ENCODE measurements at regions not wholly inside any gene's neighbourhood (a gene's known extent, or its start where the extent isn't known, plus 50 kb on each side); places are given as distances from the start of the nearest gene placed in this dataset.

DNA sequence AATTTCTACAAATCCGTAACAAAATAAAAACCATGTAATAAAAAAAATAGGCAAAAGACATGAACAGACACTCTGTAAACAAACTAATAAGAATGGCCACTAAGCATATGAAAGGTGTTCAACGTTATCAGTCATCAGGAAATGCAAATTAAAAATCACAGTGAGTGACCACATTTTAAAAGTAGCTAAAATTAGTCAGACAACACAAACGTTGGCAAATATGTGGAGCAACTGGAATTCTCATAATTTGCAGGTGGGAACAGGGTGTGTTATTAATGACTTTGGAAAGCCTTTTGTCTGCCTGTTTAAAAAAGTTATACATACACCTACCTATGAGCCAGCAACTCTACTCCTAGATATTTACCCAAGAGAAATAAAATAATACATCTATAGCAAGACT is 164.4 kb downstream of the RMI1 start:
- intact Hi-C loops (cut with DNase I): no loop called here
- Histone ChIP-seq H3K4me3 (ENCODE audit: low read length in 3 of 3) (no peak overlapping the region), H3K27me3 (ENCODE audit: control insufficient read depth, insufficient read depth, low read length) (peaks cover 9% of the 10 kb centered on the region), H3K9me3 (ENCODE audit: control insufficient read depth in 2 of 3, insufficient read depth in 1 of 3, low read length in 3 of 3) (no peaks in the 10 kb centered on the region), H3K9ac (ENCODE audit: low read length in 3 of 3) (no peak overlapping the region), H3K27ac (ENCODE audit: low read depth in 2 of 2, low read length in 2 of 2) (no peak overlapping the region), H3K4me1 (ENCODE audit: control insufficient read depth in 2 of 3, insufficient read depth in 2 of 3, low read depth in 1 of 3, low read length in 3 of 3) (peaks cover 0 to 5% (median 0%) of the 10 kb centered on the region in 3 donors), H3K36me3 (ENCODE audit: control insufficient read depth in 2 of 3, insufficient read depth in 3 of 3, low read length in 3 of 3) (no peaks in the 10 kb centered on the region)
- FAIRE-seq (no peak), DNase-seq (no peak)
- TF ChIP-seq, protein P1, sequence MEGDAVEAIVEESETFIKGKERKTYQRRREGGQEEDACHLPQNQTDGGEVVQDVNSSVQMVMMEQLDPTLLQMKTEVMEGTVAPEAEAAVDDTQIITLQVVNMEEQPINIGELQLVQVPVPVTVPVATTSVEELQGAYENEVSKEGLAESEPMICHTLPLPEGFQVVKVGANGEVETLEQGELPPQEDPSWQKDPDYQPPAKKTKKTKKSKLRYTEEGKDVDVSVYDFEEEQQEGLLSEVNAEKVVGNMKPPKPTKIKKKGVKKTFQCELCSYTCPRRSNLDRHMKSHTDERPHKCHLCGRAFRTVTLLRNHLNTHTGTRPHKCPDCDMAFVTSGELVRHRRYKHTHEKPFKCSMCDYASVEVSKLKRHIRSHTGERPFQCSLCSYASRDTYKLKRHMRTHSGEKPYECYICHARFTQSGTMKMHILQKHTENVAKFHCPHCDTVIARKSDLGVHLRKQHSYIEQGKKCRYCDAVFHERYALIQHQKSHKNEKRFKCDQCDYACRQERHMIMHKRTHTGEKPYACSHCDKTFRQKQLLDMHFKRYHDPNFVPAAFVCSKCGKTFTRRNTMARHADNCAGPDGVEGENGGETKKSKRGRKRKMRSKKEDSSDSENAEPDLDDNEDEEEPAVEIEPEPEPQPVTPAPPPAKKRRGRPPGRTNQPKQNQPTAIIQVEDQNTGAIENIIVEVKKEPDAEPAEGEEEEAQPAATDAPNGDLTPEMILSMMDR (IDR thresholded peaks at IDR 0.05; ENCODE audit: borderline replicate concordance, extremely low read depth, insufficient read depth): no peak

DNA sequence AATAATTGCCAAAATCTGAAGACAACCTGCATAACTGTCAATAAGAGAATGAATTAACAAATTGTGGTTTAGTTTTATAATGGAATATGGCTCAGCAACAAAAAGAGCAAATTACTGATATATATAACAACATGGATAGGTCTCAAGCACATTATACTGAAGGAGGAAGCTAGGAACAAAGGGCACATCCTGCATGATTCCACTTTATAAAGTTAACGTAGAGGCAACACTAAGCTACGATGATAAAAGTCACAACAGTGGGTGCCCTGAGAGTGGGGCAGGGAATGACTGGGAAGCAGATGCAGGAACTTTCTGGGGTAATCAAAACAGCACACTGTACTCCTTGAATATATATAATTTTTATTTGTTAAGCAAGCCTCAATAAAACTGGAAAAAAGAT is 165.2 kb downstream of the RMI1 start:
- DNase-seq: no peak
- no peaks in the 10 kb centered on the region for H3K9me3 ChIP-seq (ENCODE audit: control insufficient read depth in 2 of 3, insufficient read depth in 1 of 3, low read length in 3 of 3)
- TF ChIP-seq, protein P1 (IDR thresholded peaks at IDR 0.05; ENCODE audit: borderline replicate concordance, extremely low read depth, insufficient read depth): no peak
- H3K27me3 ChIP-seq (ENCODE audit: control insufficient read depth, insufficient read depth, low read length): peaks cover 9% of the 10 kb centered on the region
- no peaks in the 10 kb centered on the region for H3K36me3 ChIP-seq (ENCODE audit: control insufficient read depth in 2 of 3, insufficient read depth in 3 of 3, low read length in 3 of 3)
- no peak overlapping the region for H3K27ac ChIP-seq (ENCODE audit: low read depth in 2 of 2, low read length in 2 of 2)
- no peak overlapping the region for H3K4me3 ChIP-seq (ENCODE audit: low read length in 3 of 3)
- FAIRE-seq: no peak
- H3K4me1 ChIP-seq (ENCODE audit: control insufficient read depth in 2 of 3, insufficient read depth in 2 of 3, low read depth in 1 of 3, low read length in 3 of 3): peaks cover 0 to 5% (median 0%) of the 10 kb centered on the region in 3 donors
- intact Hi-C loops (cut with DNase I): no loop called here
- no peak overlapping the region for H3K9ac ChIP-seq (ENCODE audit: low read length in 3 of 3)

DNA sequence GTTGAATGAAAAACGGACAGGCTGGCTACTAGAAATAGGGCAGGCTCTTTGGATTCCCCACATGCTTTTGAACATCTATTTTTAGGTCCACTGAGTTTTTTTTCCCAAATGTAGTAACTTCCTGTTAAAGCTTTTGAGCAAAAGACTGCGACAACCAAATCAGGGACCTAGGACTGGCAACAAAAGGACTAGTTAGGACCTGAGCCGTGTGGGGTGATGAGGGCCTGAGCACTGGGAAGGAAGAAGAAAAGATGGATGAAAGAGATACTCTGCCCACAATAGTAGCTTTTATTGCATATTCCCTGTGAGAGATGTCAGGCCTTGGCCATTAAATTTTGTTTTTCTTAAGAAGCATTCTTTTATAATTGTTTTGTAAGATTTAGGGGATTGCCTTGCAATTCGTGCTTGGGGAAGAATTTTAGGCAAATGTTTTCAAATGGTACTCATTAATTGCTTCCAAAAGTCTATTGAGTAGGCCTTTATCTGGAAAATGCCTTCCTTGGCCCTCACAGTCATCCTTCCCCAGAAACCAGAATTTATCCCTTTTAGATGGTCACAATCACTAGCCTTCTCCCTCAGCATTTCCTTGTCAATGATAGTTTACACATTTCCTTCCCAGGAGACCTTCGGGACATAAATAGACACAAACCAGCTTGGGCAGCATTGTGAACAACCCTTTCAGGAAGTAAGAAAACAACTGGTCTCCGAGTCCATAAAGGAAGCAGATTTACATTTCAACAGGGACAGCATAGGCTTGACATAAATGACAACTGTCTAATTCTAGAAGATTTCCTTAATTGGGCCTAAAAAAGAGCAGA is 166.5 kb downstream of the RMI1 start:
- H3K27me3 ChIP-seq (ENCODE audit: control insufficient read depth, insufficient read depth, low read length): peaks cover 6% of the 10 kb centered on the region
- H3K4me3 ChIP-seq (ENCODE audit: low read length in 3 of 3): no peak overlapping the region
- H3K9ac ChIP-seq (ENCODE audit: low read length in 3 of 3): no peak overlapping the region
- peak in 1 of 5 donors; percentile 70 for DNase-seq
- peak overlapping the region in 1 of 2 donors; percentile 33 for H3K27ac ChIP-seq (ENCODE audit: low read depth in 2 of 2, low read length in 2 of 2)
- H3K36me3 ChIP-seq (ENCODE audit: control insufficient read depth in 2 of 3, insufficient read depth in 3 of 3, low read length in 3 of 3): no peaks in the 10 kb centered on the region
- peaks cover 0 to 5% (median 0%) of the 10 kb centered on the region in 3 donors for H3K4me1 ChIP-seq (ENCODE audit: control insufficient read depth in 2 of 3, insufficient read depth in 2 of 3, low read depth in 1 of 3, low read length in 3 of 3)
- intact Hi-C loops (cut with DNase I): no loop called here
- TF ChIP-seq, protein P1 (IDR thresholded peaks at IDR 0.05; ENCODE audit: borderline replicate concordance, extremely low read depth, insufficient read depth): no peak
- FAIRE-seq: no peak
- H3K9me3 ChIP-seq (ENCODE audit: control insufficient read depth in 2 of 3, insufficient read depth in 1 of 3, low read length in 3 of 3): no peaks in the 10 kb centered on the region

All from kidney (tissue), 13 donors.